PC-3 (cell line): ENCODE measurements at regions not wholly inside any gene's neighbourhood (a gene's known extent, or its start where the extent isn't known, plus 50 kb on each side); places are given as distances from the start of the nearest gene placed in this dataset.

ENCODE experiments used
- ATAC-seq: fragments of 200-7000 bp; cut with Tn5 transposase; 2 replicates; pipeline ENCODE4 v1.9.1; 2020; ENCODE audit warnings: mild to moderate bottlenecking, moderate library complexity
- BruUV-seq: library from RNA; stranded (reverse); fragments of 400-500 nt; replicated peaks from 2 replicates; lab custom pipeline; 2021; lab: Mats Ljungman, UMichigan
- CTCF ChIA-PET: fragments of 300-600 bp; sonication (Branson Sonifier 250); formaldehyde crosslinking; loops from one replicate; lab custom pipeline; 2022; ENCODE audit warnings: antibody characterized with exemption; lab: Charles Lee
- POLR2A ChIA-PET: fragments of 300-600 bp; sonication (Branson Sonifier 250); formaldehyde crosslinking; loops from one replicate; lab custom pipeline; 2022; ENCODE audit warnings: antibody characterized with exemption; ENCODE audit not compliant: unreplicated experiment; lab: Charles Lee
- DNase-seq: peaks from one replicate; pipeline ENCODE4 v3.0.0-alpha.2; 2015
- H2AFZ ChIP-seq: fragments of 300-600 bp; sonication (generic); 2 replicates; pipeline ENCODE4 v1.6.0; 2016; ENCODE audit warnings: antibody characterized with exemption, low read length
- H3F3A ChIP-seq: fragments of 300-600 bp; sonication (generic); one replicate; pipeline ENCODE4 v1.6.0; 2017; ENCODE audit warnings: antibody characterized with exemption, low read length, control low read depth, mild to moderate bottlenecking; ENCODE audit not compliant: unreplicated experiment
- H3K27ac ChIP-seq: fragments of 300-600 bp; sonication (generic); 2 replicates; pipeline ENCODE4 v1.5.1; 2016; ENCODE audit warnings: mild to moderate bottlenecking, low read length
- H3K27me3 ChIP-seq: fragments of 300-600 bp; sonication (generic); 2 replicates; pipeline ENCODE4 v1.6.1; 2016; ENCODE audit warnings: low read length, mixed read lengths
- H3K36me3 ChIP-seq: fragments of 300-600 bp; sonication (generic); 2 replicates; pipeline ENCODE4 v1.6.1; 2016; ENCODE audit warnings: low read depth, mixed run types, low read length, mixed read lengths
- H3K4me1 ChIP-seq: fragments of 300-600 bp; sonication (generic); 2 replicates; pipeline ENCODE4 v1.5.1; 2016; ENCODE audit warnings: low read length; ENCODE audit not compliant: insufficient read depth
- H3K4me2 ChIP-seq: fragments of 300-600 bp; sonication (generic); 2 replicates; pipeline ENCODE4 v1.6.0; 2016; ENCODE audit warnings: low read length
- H3K4me3 ChIP-seq: fragments of 300-600 bp; sonication (generic); 2 replicates; pipeline ENCODE4 v1.5.1; 2016; ENCODE audit warnings: mild to moderate bottlenecking, low read length, mixed read lengths
- H3K79me2 ChIP-seq: fragments of 300-600 bp; sonication (generic); 2 replicates; pipeline ENCODE4 v1.6.1; 2017; ENCODE audit warnings: low read length, mixed read lengths
- H3K9ac ChIP-seq: fragments of 300-600 bp; sonication (generic); 2 replicates; pipeline ENCODE4 v1.6.0; 2016; ENCODE audit warnings: mild to moderate bottlenecking, low read length
- H3K9me2 ChIP-seq: fragments of 300-600 bp; sonication (generic); replicated peaks from 2 replicates; pipeline ENCODE4 v1.6.1; 2016; ENCODE audit warnings: mixed run types, low read length, mixed read lengths
- H3K9me3 ChIP-seq: fragments of 300-600 bp; sonication (generic); 2 replicates; pipeline ENCODE4 v1.6.1; 2016; ENCODE audit warnings: low read length, mixed read lengths
- H4K20me1 ChIP-seq: fragments of 300-600 bp; sonication (generic); 2 replicates; pipeline ENCODE4 v1.6.1; 2016; ENCODE audit warnings: low read length, mixed read lengths
- EZH2 ChIP-seq: fragments of 300-600 bp; sonication (generic); IDR thresholded peaks from one replicate; pipeline ENCODE4 v1.6.1; 2017; ENCODE audit warnings: antibody characterized with exemption, mild to moderate bottlenecking, low read length; ENCODE audit not compliant: unreplicated experiment
- EZH2phosphoT487 ChIP-seq: fragments of 300-600 bp; sonication (generic); IDR thresholded peaks from 2 replicates; pipeline ENCODE4 v1.6.1; 2018; ENCODE audit warnings: mild to moderate bottlenecking, antibody characterized with exemption, low read length, borderline replicate concordance
- intact Hi-C: fragments of 100-400 bp; cut with micrococcal nuclease; formaldehyde crosslinking; loops from 2 replicates; pipeline ENCODE4 v1.9.0; 2023
- TF ChIP-seq, protein P1 (sequence below): fragments of 300-600 bp; sonication (generic); conservative IDR thresholded peaks from 2 replicates; pipeline ENCODE4 v1.5.1; 2017; ENCODE audit warnings: antibody characterized with exemption, low read depth, mild to moderate bottlenecking, low read length

DNA sequence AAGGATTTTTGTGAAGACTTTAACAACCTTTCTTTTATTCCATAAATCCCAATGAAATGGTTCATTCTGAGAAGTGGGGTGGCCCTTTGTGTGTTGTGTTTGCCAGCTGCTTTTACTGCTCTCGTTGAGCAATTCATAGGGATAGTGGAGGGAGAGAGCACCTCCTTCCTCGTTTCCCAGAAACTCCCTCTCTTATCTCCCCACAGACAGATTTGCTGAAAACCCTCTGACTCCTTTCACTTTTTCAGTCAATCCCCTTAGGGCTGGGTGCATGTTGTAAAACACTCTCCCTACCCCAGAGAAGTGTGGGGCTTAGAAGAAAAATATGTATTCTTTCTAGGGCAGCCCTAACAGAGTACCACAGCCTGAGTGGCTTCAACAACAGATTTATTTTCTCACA lies 557.2 kb upstream of the RGMA start:
- Histone ChIP-seq H3K27ac (no peak overlapping the region), H3K4me3 (no peak overlapping the region), H3K9ac (no peak overlapping the region), H3K9me2 (no peaks in the 10 kb centered on the region), H3K27me3 (peaks cover 11% of the 10 kb centered on the region), H2AFZ (no peak overlapping the region), H4K20me1 (no peaks in the 10 kb centered on the region), H3F3A (no peaks in the 10 kb centered on the region), H3K4me1 (no peaks in the 10 kb centered on the region), H3K4me2 (no peak overlapping the region), H3K9me3 (no peaks in the 10 kb centered on the region), H3K36me3 (no peaks in the 10 kb centered on the region), H3K79me2 (no peaks in the 10 kb centered on the region)
- ATAC-seq (no peak), DNase-seq (no peak)
- ChIA-PET POLR2A (no interaction called here), CTCF (no interaction called here)
- no peak for TF ChIP-seq EZH2
- no peak for TF ChIP-seq EZH2phosphoT487
- TF ChIP-seq, protein P1, sequence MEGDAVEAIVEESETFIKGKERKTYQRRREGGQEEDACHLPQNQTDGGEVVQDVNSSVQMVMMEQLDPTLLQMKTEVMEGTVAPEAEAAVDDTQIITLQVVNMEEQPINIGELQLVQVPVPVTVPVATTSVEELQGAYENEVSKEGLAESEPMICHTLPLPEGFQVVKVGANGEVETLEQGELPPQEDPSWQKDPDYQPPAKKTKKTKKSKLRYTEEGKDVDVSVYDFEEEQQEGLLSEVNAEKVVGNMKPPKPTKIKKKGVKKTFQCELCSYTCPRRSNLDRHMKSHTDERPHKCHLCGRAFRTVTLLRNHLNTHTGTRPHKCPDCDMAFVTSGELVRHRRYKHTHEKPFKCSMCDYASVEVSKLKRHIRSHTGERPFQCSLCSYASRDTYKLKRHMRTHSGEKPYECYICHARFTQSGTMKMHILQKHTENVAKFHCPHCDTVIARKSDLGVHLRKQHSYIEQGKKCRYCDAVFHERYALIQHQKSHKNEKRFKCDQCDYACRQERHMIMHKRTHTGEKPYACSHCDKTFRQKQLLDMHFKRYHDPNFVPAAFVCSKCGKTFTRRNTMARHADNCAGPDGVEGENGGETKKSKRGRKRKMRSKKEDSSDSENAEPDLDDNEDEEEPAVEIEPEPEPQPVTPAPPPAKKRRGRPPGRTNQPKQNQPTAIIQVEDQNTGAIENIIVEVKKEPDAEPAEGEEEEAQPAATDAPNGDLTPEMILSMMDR: no peak
- intact Hi-C loops: no loop called here
- BruUV-seq: no TSS peak

DNA sequence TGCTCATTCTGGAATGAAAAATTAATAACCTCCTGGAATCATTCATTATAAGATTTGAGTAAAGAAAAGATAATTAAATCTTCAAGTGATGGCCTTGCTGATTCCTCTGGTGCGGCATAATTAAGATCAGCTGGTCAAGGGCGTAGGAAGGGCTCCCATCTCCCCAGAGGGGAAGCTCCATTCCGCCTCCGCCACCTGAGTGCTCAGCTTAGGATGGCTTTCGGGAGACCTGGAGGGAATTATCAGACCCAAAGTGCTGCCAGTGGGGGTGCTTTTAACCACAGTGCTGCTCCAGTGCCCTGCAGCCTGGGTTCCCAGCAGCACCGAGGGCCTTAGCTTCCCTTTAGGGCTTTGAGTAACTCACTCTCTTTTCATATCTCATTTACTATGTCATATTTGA lies 556.6 kb upstream of the RGMA start:
- TF ChIP-seq EZH2 (no peak), EZH2phosphoT487 (no peak)
- TF ChIP-seq, protein P1: no peak
- H3K27ac ChIP-seq: no peak overlapping the region
- no peaks in the 10 kb centered on the region for H3K79me2 ChIP-seq
- H3K4me2 ChIP-seq: no peak overlapping the region
- no peak overlapping the region for H3K4me3 ChIP-seq
- peaks cover 13% of the 10 kb centered on the region for H3K27me3 ChIP-seq
- intact Hi-C loops: no loop called here
- H3K4me1 ChIP-seq: no peaks in the 10 kb centered on the region
- H3K36me3 ChIP-seq: no peaks in the 10 kb centered on the region
- H3K9ac ChIP-seq: no peak overlapping the region
- no TSS peak for BruUV-seq
- CTCF ChIA-PET: no interaction called here
- no peak overlapping the region for H2AFZ ChIP-seq
- no peaks in the 10 kb centered on the region for H4K20me1 ChIP-seq
- no peak for ATAC-seq
- no peaks in the 10 kb centered on the region for H3K9me3 ChIP-seq
- DNase-seq: no peak
- no peaks in the 10 kb centered on the region for H3K9me2 ChIP-seq
- POLR2A ChIA-PET: no interaction called here
- no peaks in the 10 kb centered on the region for H3F3A ChIP-seq

DNA sequence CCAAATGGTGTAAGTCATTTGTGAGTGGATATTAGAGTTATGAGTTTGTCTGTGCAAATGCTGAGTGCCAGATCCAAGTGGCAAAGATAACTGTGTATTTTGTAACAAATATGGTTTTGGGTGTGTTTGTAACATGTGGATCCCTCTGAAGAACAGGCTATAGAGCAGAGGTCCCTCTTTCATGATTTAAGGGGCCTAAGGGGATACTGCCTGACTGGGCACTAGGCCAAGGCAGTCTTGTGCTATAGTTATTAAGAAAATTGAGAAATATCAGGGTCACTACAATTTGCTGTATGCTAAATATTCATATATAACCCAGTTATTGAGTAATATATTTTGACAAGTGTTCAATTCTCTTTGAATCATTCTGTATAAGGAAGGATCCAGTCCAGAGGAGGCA lies 555.6 kb upstream of the RGMA start:
- no peaks in the 10 kb centered on the region for H3F3A ChIP-seq
- H3K4me2 ChIP-seq: no peak overlapping the region
- no peaks in the 10 kb centered on the region for H3K9me3 ChIP-seq
- H3K79me2 ChIP-seq: no peaks in the 10 kb centered on the region
- POLR2A ChIA-PET: no interaction called here
- intact Hi-C loops: no loop called here
- no peak for DNase-seq
- H3K4me1 ChIP-seq: no peaks in the 10 kb centered on the region
- TF ChIP-seq EZH2phosphoT487 (no peak), EZH2 (no peak)
- TF ChIP-seq, protein P1: no peak
- CTCF ChIA-PET: no interaction called here
- H2AFZ ChIP-seq: no peak overlapping the region
- no peaks in the 10 kb centered on the region for H4K20me1 ChIP-seq
- no peak overlapping the region for H3K27ac ChIP-seq
- no peaks in the 10 kb centered on the region for H3K9me2 ChIP-seq
- H3K27me3 ChIP-seq: peaks cover 13% of the 10 kb centered on the region
- no peaks in the 10 kb centered on the region for H3K36me3 ChIP-seq
- no peak overlapping the region for H3K9ac ChIP-seq
- no peak for ATAC-seq
- no TSS peak for BruUV-seq
- no peak overlapping the region for H3K4me3 ChIP-seq
